ENCODE measurements at regions not wholly inside any gene's neighbourhood (a gene's known extent, or its start where the extent isn't known, plus 50 kb on each side); places are given as distances from the start of the nearest gene placed in this dataset.

GRCh38 chr7:35331730-35332678 is 78.1 kb upstream of the TBX20 start:
- DNase-seq: no peak

DNA sequence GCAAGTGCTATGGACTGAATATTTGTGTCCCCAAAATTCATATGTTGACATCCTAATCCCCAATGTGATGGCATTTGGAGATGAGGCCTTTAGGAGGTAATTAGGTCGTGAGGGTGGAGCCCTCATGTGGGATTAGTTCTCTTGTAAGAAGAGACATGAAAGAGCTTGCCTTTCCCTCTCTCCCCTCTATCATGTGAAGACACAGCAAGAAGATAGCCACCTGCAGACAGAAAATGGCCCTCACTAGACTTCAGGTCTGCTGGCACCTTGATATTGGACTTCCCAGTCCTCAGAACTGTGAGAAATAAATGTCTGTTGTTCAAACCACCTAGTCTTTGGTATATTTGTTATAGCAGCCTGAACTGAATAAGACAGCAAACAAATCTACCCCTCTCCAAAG is 75.1 kb upstream of the TBX20 start:
- no peak for DNase-seq

DNA sequence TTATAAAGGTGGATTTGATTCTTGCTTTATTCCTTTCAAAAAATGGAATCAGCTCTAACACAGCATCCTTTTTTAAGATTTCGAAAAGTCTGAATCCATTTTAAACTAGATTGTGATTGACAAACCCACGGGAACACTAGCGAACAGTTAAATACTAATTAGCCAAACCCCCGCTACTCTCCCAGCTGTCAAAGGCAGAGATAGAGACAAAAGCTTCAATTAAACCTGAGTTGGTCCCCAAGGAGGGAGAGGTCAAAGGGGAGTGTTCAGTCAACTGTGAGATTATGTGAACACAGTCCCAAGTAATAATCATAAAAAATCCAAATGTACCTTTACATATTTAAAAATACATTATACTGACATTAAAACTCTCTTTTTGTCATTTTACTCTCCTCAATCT is 65.7 kb upstream of the TBX20 start:
- DNase-seq: peak; percentile 95

DNA sequence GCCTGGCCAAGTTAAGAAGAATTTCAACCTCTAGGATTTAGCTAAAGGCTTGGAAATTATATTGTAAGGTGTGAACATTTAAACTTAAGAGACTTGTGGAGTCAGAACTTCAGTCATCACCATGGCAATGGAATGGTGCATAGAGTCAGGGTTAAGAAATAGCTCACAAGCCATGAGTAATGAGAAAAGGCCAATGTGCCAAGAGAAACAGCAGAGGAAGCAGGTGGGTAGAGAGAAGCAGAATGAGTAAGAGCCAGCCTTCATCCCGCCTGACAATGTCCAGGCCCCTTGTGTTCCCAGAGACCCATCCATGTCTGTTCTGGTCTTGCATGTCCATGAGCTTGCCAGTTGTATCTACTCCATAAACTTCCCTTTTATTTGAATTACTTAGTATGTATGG is 62.6 kb upstream of the TBX20 start:
- no peak for DNase-seq

DNA sequence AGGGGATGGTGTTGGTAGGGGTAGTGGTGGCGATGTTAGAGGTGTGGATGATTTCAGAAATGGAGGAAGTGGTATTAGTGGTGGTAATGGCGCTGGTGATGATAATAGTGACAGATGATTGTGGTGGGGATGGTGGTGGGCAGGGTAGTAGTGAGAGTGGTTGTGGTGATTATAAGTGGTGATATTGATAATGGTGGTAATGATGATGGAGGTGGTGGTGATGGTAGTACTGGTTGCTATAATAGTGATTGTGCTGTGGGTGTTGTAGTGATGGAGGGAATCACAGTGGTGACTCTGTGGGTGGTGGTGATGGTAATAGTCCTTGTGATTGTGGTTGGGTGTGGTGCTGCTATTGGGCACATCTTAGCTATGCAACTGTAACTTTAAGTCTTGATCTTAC is 61.6 kb upstream of the TBX20 start:
- no peak for DNase-seq

DNA sequence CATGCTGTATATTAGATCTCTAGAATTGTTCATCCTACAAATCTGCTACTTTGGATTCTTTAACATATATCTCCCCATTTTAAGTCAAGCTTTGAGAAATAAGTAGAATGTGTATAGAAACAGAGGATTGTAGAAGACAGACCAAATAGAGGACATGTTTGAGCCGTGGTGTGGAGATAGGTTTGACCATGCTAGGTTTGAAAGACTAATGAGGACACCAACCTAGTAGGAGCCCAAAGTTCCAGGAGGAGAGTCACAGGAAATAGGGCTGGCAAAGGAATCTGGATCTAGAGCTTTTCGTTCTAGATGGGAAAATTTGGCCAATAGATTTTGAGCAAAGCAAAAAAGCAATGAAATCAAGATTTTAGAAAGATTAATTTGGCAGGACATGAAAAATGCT is 60.5 kb upstream of the TBX20 start:
- DNase-seq: no peak

- no peak for DNase-seq
Measured at GRCh38 chr7:35313575-35313974, 59.7 kb upstream of the TBX20 start.

All from NCI-H69 (cell line).